ENCODE measurements at regions not wholly inside any gene's neighbourhood (a gene's known extent, or its start where the extent isn't known, plus 50 kb on each side); places are given as distances from the start of the nearest gene placed in this dataset.

DNA sequence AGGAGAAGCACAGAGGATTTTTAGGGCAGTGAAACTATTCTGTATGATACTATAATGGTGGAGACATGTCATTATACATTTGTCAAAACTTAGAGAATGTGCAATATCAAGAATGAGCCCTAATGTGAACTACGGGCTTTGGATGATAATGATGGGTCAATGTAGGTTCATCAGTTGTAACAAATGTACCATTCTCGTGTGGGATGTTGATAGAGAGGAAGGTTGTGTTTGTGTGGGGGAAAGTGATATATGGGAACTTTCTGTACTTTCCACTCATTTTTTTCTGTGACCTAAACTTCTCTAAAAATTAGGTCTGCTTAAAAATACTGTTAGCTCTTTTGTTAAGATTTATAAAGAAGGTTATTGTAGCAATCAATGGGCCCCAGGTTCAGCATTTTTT lies 138.9 kb downstream of the SPATA31D1 start:
- H3K4me3 ChIP-seq = no peak overlapping the region
- no peak overlapping the region for H3K27ac ChIP-seq
- no peaks in the 10 kb centered on the region for H3K27me3 ChIP-seq (ENCODE audit: insufficient read depth in 3 of 3, low read length in 2 of 3)
- intact Hi-C loops (cut with DNase I) = no loop called here
- no peaks in the 10 kb centered on the region for H3K36me3 ChIP-seq (ENCODE audit: insufficient read depth in 1 of 2, low read depth in 1 of 2)
- ATAC-seq (no peak), DNase-seq (no peak)
- H3K9me3 ChIP-seq = no peaks in the 10 kb centered on the region
- no peak for TF ChIP-seq CTCF (IDR thresholded peaks at IDR 0.05)
- 90 to 98% (median 96%) methylated on average over 2 of the region's 2 CpGs for WGBS, 3 donors
- H3K4me1 ChIP-seq = no peaks in the 10 kb centered on the region

GRCh38 chr9:82128011-82128696 lies 139.6 kb downstream of the SPATA31D1 start:
- no peak overlapping the region for H3K27ac ChIP-seq
- intact Hi-C loops (cut with DNase I) = no loop called here
- 14 to 20% (median 19%) methylated on average over 3 of the region's 3 CpGs for WGBS, 3 donors
- DNase-seq (no peak), ATAC-seq (no peak)
- no peak overlapping the region for H3K4me3 ChIP-seq
- no peaks in the 10 kb centered on the region for H3K36me3 ChIP-seq (ENCODE audit: insufficient read depth in 1 of 2, low read depth in 1 of 2)
- no peak for TF ChIP-seq CTCF (IDR thresholded peaks at IDR 0.05)
- no peaks in the 10 kb centered on the region for H3K4me1 ChIP-seq
- no peaks in the 10 kb centered on the region for H3K27me3 ChIP-seq (ENCODE audit: insufficient read depth in 3 of 3, low read length in 2 of 3)
- no peaks in the 10 kb centered on the region for H3K9me3 ChIP-seq

DNA sequence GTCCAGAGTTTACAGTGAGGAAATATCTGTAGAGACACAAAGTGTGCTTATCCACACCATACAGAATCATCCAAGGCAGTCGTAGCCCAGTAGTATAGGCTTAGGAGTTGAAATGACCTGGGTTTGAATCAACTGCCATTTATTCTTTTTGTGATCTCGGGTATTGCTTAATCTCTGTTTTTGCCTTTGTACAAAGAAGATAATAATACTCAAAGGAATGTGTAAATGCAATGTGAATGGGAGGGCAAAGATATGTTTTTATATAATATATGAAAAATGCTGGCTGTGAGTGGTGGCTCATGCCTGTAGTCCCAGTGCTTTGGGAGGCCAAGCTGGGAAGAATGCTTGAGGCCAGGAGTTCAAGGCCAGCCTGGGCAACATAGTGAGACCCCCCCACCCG lies 141.1 kb downstream of the SPATA31D1 start:
- no peak for ATAC-seq
- 94 to 99% (median 95%) methylated on average over 3 of the region's 3 CpGs for WGBS, 3 donors
- H3K4me1 ChIP-seq = no peaks in the 10 kb centered on the region
- DNase-seq = no peak
- no peaks in the 10 kb centered on the region for H3K9me3 ChIP-seq
- TF ChIP-seq CTCF (IDR thresholded peaks at IDR 0.05) = no peak
- no peaks in the 10 kb centered on the region for H3K27me3 ChIP-seq (ENCODE audit: insufficient read depth in 3 of 3, low read length in 2 of 3)
- no peaks in the 10 kb centered on the region for H3K36me3 ChIP-seq (ENCODE audit: insufficient read depth in 1 of 2, low read depth in 1 of 2)
- no peak overlapping the region for H3K4me3 ChIP-seq
- intact Hi-C loops (cut with DNase I) = no loop called here
- no peak overlapping the region for H3K27ac ChIP-seq

DNA sequence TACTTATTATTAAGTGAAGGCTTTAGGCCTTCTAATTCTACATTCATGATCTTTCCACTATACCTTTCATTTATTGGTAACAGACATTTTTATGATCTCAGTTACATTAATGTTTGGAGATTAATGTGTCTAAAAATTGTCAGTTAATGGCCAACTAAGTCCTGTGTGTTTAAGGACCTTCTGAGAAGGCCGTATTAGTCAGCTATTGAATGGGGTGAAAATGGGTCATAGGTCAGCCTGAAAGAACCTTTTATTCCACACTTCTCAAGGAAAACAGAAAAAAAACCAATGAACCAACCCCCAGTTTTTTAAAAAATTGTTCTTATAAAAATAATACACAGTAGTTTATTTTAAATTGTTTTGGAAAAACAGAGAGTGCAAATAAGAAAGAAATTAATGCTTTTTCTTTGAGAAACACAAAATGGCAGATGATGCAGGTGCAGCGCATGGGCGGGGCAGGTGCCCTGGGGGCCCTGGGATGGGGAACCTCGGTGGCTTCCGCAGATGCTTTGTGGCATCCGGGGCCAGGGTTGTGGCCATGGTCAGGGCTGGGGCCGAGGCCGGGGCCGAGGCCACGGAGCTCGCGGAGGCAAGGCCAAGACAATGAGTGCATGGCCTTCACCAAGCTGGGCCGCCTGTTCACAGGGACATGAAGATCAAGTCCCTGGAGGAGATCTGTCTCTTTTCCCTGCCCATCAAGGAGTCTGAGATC lies 141.9 kb downstream of the SPATA31D1 start:
- Histone ChIP-seq H3K27ac (no peak overlapping the region), H3K4me3 (no peak overlapping the region), H3K4me1 (no peaks in the 10 kb centered on the region), H3K9me3 (no peaks in the 10 kb centered on the region), H3K27me3 (ENCODE audit: insufficient read depth in 3 of 3, low read length in 2 of 3) (no peaks in the 10 kb centered on the region), H3K36me3 (ENCODE audit: insufficient read depth in 1 of 2, low read depth in 1 of 2) (no peaks in the 10 kb centered on the region)
- no peak for DNase-seq
- WGBS, 3 donors = 96 to 99% (median 98%) methylated on average over 13 of the region's 13 CpGs
- TF ChIP-seq CTCF (IDR thresholded peaks at IDR 0.05) = no peak
- ATAC-seq = no peak
- intact Hi-C loops (cut with DNase I) = no loop called here

All from psoas muscle (tissue), 7 donors.